ENCODE measurements at regions not wholly inside any gene's neighbourhood (a gene's known extent, or its start where the extent isn't known, plus 50 kb on each side); places are given as distances from the start of the nearest gene placed in this dataset.
"Not testable (repeated sequence)": the region's sequence is repeated elsewhere in the genome, so short reads cannot be mapped to it uniquely, and the experiment has no call there.

DNA sequence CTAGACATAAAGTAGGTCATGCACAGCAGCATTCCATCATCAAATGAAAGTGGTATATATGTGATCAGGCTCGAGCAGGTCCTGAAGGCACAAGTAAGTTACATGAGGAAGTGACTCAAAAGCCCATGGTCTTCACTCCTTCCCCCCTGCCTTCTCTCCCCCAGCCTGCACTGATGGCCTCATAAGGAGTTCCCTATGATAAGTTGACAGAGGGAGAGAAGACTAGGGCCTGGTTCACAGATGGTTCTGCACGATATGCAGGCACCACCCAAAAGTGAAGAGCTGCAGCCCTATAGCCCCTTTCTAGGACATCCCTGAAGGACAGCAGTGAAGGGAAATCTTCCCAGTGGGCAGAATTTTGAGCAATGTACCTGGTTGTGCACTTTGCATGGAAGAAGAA lies 57.5 kb upstream of the CCDC80 start:
- POLR2A ChIA-PET; H3K9me2 ChIP-seq (ENCODE audit: insufficient read depth); CTCF ChIA-PET; H3K79me2 ChIP-seq (ENCODE audit: insufficient read depth, low read length); H3K9me3 ChIP-seq (ENCODE audit: control insufficient read depth in 1 of 2, insufficient read depth in 1 of 2, low read depth in 1 of 2, low read length in 2 of 2); H3K27ac ChIP-seq (ENCODE audit: low read depth, low read length); RAD21 ChIA-PET (ENCODE audit: low non-redundant PET in 1 of 2, low total read pairs in 2 of 2, uncharacterized antibody in 2 of 2, unreplicated experiment in 2 of 2); H3K4me3 ChIP-seq (replicated peaks in 1 of 2; ENCODE audit: low read depth in 1 of 2, low read length in 2 of 2); ATAC-seq; H2AFZ ChIP-seq (ENCODE audit: low read depth, low read length, poor library complexity, severe bottlenecking); H3K4me2 ChIP-seq (ENCODE audit: low read length); H3K9ac ChIP-seq (ENCODE audit: low read length); H3K4me1 ChIP-seq (ENCODE audit: control insufficient read depth in 1 of 2, insufficient read depth in 2 of 2, low read length in 2 of 2); intact Hi-C loops (cut with micrococcal nuclease); BruUV-seq (replicated peaks); DNase-seq (ENCODE audit: low read depth, low spot score); H4K20me1 ChIP-seq (ENCODE audit: insufficient read depth); H3K36me3 ChIP-seq (ENCODE audit: control insufficient read depth in 1 of 2, insufficient read depth in 2 of 2, low read length in 2 of 2); H3K27me3 ChIP-seq (ENCODE audit: insufficient read depth, low read length): not testable (repeated sequence)

DNA sequence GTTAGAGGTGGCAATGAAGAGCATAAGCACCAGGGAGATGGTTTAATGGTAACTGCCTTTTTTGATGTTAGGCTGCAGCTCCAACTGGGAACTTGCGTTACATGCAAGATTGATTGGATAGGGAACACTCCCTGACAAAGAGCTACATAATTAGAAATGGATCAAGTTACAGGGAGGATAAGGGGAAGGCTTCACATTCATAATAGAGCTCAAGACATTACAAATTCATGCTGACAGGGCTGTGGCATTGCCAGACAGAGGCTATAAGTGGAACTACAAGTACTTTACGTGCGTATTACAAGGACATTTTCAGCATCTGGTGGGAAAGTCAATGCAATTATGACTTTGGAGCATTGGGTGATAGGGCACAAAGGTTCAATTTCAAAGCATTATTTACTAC lies 55.3 kb upstream of the CCDC80 start:
- BruUV-seq (replicated peaks); RAD21 ChIA-PET (ENCODE audit: low non-redundant PET in 1 of 2, low total read pairs in 2 of 2, uncharacterized antibody in 2 of 2, unreplicated experiment in 2 of 2); H3K27ac ChIP-seq (ENCODE audit: low read depth, low read length); H3K9me3 ChIP-seq (ENCODE audit: control insufficient read depth in 1 of 2, insufficient read depth in 1 of 2, low read depth in 1 of 2, low read length in 2 of 2); H3K4me3 ChIP-seq (replicated peaks in 1 of 2; ENCODE audit: low read depth in 1 of 2, low read length in 2 of 2); DNase-seq (ENCODE audit: low read depth, low spot score); intact Hi-C loops (cut with micrococcal nuclease); ATAC-seq; H3K79me2 ChIP-seq (ENCODE audit: insufficient read depth, low read length); H3K27me3 ChIP-seq (ENCODE audit: insufficient read depth, low read length); H3K9ac ChIP-seq (ENCODE audit: low read length); POLR2A ChIA-PET; H2AFZ ChIP-seq (ENCODE audit: low read depth, low read length, poor library complexity, severe bottlenecking); H3K4me2 ChIP-seq (ENCODE audit: low read length); H4K20me1 ChIP-seq (ENCODE audit: insufficient read depth); H3K9me2 ChIP-seq (ENCODE audit: insufficient read depth); H3K36me3 ChIP-seq (ENCODE audit: control insufficient read depth in 1 of 2, insufficient read depth in 2 of 2, low read length in 2 of 2): not testable (repeated sequence)
- H3K4me1 ChIP-seq (ENCODE audit: control insufficient read depth in 1 of 2, insufficient read depth in 2 of 2, low read length in 2 of 2) = peaks cover 0 to 11% of the 10 kb centered on the region in 2 experiments; a peak in 2 of 4 replicates
- CTCF ChIA-PET = interaction anchor here (2.0 kb wide), 2 partner anchors 41 to 54 kb away, joined by 5 to 6 read pairs; no protein-coding TSS in a partner anchor

DNA sequence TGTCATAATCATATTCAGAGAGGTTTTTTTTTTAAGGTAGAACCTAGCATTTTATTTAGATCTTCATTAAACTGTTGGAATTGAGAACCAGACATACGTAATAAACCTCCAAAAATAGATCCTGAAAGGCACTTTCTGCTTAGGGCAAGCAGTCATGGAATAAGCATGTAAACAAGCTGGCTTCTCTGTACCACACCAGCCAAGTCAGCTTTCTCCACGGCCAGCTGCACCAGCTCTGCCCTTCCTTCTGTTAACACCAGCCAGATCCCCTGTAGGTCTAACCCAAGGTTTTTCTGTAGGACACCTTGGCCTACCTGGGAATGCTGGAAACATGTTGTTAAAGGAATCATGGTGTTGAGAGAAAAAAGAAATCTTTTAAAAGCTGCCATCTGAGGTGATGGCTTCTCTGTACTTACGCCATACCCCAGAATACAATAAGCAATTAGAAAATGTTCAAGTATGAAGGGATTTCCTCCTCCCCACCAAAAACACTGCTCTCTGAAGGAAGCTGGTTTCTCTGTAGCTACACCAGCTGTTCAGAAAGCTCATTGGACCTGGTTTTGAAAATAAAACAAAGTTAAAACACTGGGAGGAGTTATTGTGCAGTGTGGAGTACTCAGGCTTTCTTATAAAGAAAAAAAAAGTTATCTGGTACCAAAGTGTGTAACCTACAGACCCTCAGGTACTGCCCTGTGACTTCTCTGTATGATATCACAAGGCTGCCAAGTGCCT lies 54.6 kb upstream of the CCDC80 start:
- H3K36me3 ChIP-seq (ENCODE audit: control insufficient read depth in 1 of 2, insufficient read depth in 2 of 2, low read length in 2 of 2); H3K27me3 ChIP-seq (ENCODE audit: insufficient read depth, low read length); H3K9ac ChIP-seq (ENCODE audit: low read length); H3K79me2 ChIP-seq (ENCODE audit: insufficient read depth, low read length); H3K4me2 ChIP-seq (ENCODE audit: low read length); H3K9me2 ChIP-seq (ENCODE audit: insufficient read depth); intact Hi-C loops (cut with micrococcal nuclease); DNase-seq (ENCODE audit: low read depth, low spot score); POLR2A ChIA-PET; ATAC-seq; H3K27ac ChIP-seq (ENCODE audit: low read depth, low read length); H3K4me3 ChIP-seq (replicated peaks in 1 of 2; ENCODE audit: low read depth in 1 of 2, low read length in 2 of 2); H3K9me3 ChIP-seq (ENCODE audit: control insufficient read depth in 1 of 2, insufficient read depth in 1 of 2, low read depth in 1 of 2, low read length in 2 of 2); H2AFZ ChIP-seq (ENCODE audit: low read depth, low read length, poor library complexity, severe bottlenecking); H4K20me1 ChIP-seq (ENCODE audit: insufficient read depth); RAD21 ChIA-PET (ENCODE audit: low non-redundant PET in 1 of 2, low total read pairs in 2 of 2, uncharacterized antibody in 2 of 2, unreplicated experiment in 2 of 2): not testable (repeated sequence)
- CTCF ChIA-PET = interaction anchor here (2.0 kb wide), 2 partner anchors 41 to 53 kb away, joined by 5 to 6 read pairs; no protein-coding TSS in a partner anchor
- H3K4me1 ChIP-seq (ENCODE audit: control insufficient read depth in 1 of 2, insufficient read depth in 2 of 2, low read length in 2 of 2) = peaks cover 0 to 11% of the 10 kb centered on the region in 2 experiments; a peak in 2 of 4 replicates
- TSS peak; percentile 91 for BruUV-seq (replicated peaks)

DNA sequence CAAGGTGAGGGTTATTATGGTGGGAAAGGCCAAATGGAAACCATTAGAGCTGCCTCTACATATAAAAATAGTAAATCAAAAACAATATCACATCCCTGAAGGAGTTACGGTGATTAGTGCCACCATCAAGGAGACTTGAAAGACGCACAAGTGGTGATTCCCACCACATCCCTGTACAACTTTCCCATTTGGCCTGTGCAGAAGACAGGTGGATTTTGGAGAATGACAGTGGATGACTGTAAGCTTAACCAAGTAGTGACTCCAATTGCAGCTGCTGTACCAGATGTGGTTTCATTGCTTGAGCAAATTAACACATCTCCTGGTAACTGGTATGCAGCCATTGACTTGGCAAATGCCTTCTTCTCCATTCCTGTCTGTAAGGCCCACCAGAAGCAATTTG lies 54.0 kb upstream of the CCDC80 start:
- intact Hi-C loops (cut with micrococcal nuclease); H3K79me2 ChIP-seq (ENCODE audit: insufficient read depth, low read length); ATAC-seq; H3K4me2 ChIP-seq (ENCODE audit: low read length); RAD21 ChIA-PET (ENCODE audit: low non-redundant PET in 1 of 2, low total read pairs in 2 of 2, uncharacterized antibody in 2 of 2, unreplicated experiment in 2 of 2); H3K9ac ChIP-seq (ENCODE audit: low read length); H4K20me1 ChIP-seq (ENCODE audit: insufficient read depth); DNase-seq (ENCODE audit: low read depth, low spot score); H2AFZ ChIP-seq (ENCODE audit: low read depth, low read length, poor library complexity, severe bottlenecking); H3K9me3 ChIP-seq (ENCODE audit: control insufficient read depth in 1 of 2, insufficient read depth in 1 of 2, low read depth in 1 of 2, low read length in 2 of 2); H3K4me3 ChIP-seq (replicated peaks in 1 of 2; ENCODE audit: low read depth in 1 of 2, low read length in 2 of 2); H3K9me2 ChIP-seq (ENCODE audit: insufficient read depth); H3K27ac ChIP-seq (ENCODE audit: low read depth, low read length); H3K36me3 ChIP-seq (ENCODE audit: control insufficient read depth in 1 of 2, insufficient read depth in 2 of 2, low read length in 2 of 2); POLR2A ChIA-PET; BruUV-seq (replicated peaks); H3K27me3 ChIP-seq (ENCODE audit: insufficient read depth, low read length): not testable (repeated sequence)
- CTCF ChIA-PET = interaction anchor here (2.0 kb wide), 1 partner anchor 40 kb away, joined by 5 read pairs; no protein-coding TSS in a partner anchor
- peaks cover 0 to 11% of the 10 kb centered on the region in 2 experiments; a peak in 2 of 4 replicates for H3K4me1 ChIP-seq (ENCODE audit: control insufficient read depth in 1 of 2, insufficient read depth in 2 of 2, low read length in 2 of 2)
